B cell (primary cell): ENCODE measurements at regions not wholly inside any gene's neighbourhood (a gene's known extent, or its start where the extent isn't known, plus 50 kb on each side); places are given as distances from the start of the nearest gene placed in this dataset.

Experiments used
- ATAC-seq: fragments of 200-7000 bp; cut with Tn5 transposase; one replicate; pipeline ENCODE4 v1.10.0; 2021; ENCODE audit warnings: low read depth, mild to moderate bottlenecking, moderate number of reproducible peaks, moderate library complexity
- CTCF ChIA-PET: fragments of 350-600 bp; sonication (Branson Sonifier 250); formaldehyde crosslinking; loops from one replicate; lab custom pipeline; 2021; ENCODE audit warnings: antibody characterized with exemption, inconsistent platforms; lab: Charles Lee
- POLR2A ChIA-PET: fragments of 350-600 bp; sonication (Branson Sonifier 250); formaldehyde crosslinking; loops from one replicate; lab custom pipeline; 2021; ENCODE audit warnings: antibody characterized with exemption; lab: Charles Lee
- DNase-seq: peaks from one replicate; pipeline ENCODE4 v3.0.0; 2013
- H2AFZ ChIP-seq: 2 replicates; pipeline ENCODE4 v1.6.1; 2012; ENCODE audit warnings: mild to moderate bottlenecking, low read depth, low read length; ENCODE audit not compliant: insufficient read depth, poor library complexity, severe bottlenecking
- H3K27ac ChIP-seq, 2 donors: 1 replicate in 1 of 2; 2 replicates in 1 of 2; pipeline ENCODE4 v1.5.1; 2012 to 2013; ENCODE audit warnings: low read length in 2 of 2, mild to moderate bottlenecking in 2 of 2, moderate library complexity in 1 of 2
- H3K27me3 ChIP-seq, 4 experiments: fragments of 200-600 bp in 1 of 4; sonication (generic) in 1 of 4; replicated peaks in 1 of 4; 1 replicate in 2 of 4; 2 replicates in 2 of 4; pipeline versions ENCODE4 v1.6.1 to v1.7.0; 2013 to 2016; ENCODE audit warnings: low read length in 3 of 4, mild to moderate bottlenecking in 2 of 4, mixed read lengths in 1 of 4, moderate library complexity in 1 of 4; ENCODE audit not compliant: insufficient read depth in 4 of 4, control insufficient read depth in 3 of 4; ENCODE audit errors: control extremely low read depth in 1 of 4
- H3K36me3 ChIP-seq, 2 experiments: replicated peaks in 1 of 2; 1 replicate in 1 of 2; 2 replicates in 1 of 2; pipeline versions ENCODE4 v1.6.1 to v1.7.1; 2013; ENCODE audit warnings: low read length in 1 of 2; ENCODE audit not compliant: insufficient read depth in 2 of 2, control insufficient read depth in 1 of 2; ENCODE audit errors: control extremely low read depth in 1 of 2, extremely low read depth in 1 of 2
- H3K4me1 ChIP-seq, 2 donors: fragments of 200-600 bp in 1 of 2; sonication (generic) in 1 of 2; 1 replicate in 1 of 2; 2 replicates in 1 of 2; pipeline versions ENCODE4 v1.5.1 to v1.6.1; 2013 to 2017; ENCODE audit warnings: low read length in 2 of 2; ENCODE audit not compliant: control insufficient read depth in 2 of 2, insufficient read depth in 2 of 2
- H3K4me2 ChIP-seq: replicated peaks from 2 replicates; pipeline ENCODE3; 2012; ENCODE audit warnings: mild to moderate bottlenecking, low read depth, low read length; ENCODE audit not compliant: poor library complexity, severe bottlenecking
- H3K4me3 ChIP-seq, 5 experiments: fragments of 200-600 bp in 1 of 5; sonication (generic) in 1 of 5; 1 replicate in 3 of 5; 2 replicates in 2 of 5; pipeline versions ENCODE4 v1.5.1 to v1.7.0; 2011 to 2016; ENCODE audit warnings: low read length in 4 of 5, mild to moderate bottlenecking in 4 of 5, low read depth in 2 of 5, control low read depth in 1 of 5, moderate library complexity in 1 of 5; ENCODE audit not compliant: insufficient read depth in 1 of 5; ENCODE audit errors: control extremely low read depth in 1 of 5, extremely low read depth in 1 of 5
- H3K79me2 ChIP-seq: fragments of 200-600 bp; sonication (generic); one replicate; pipeline ENCODE4 v1.6.0; 2016; ENCODE audit warnings: low read length; ENCODE audit not compliant: control insufficient read depth, insufficient read depth
- H3K9ac ChIP-seq: fragments of 200-600 bp; sonication (generic); 2 replicates; pipeline ENCODE4 v1.6.1; 2017; ENCODE audit warnings: mild to moderate bottlenecking, low read length, moderate library complexity
- H3K9me3 ChIP-seq, 3 donors: one replicate each; pipeline versions ENCODE4 v1.6.1 to v1.7.1; 2013; ENCODE audit warnings: low read length in 2 of 3; ENCODE audit not compliant: control insufficient read depth in 2 of 3, insufficient read depth in 1 of 3; ENCODE audit errors: control extremely low read depth in 1 of 3
- H4K20me1 ChIP-seq: 2 replicates; pipeline ENCODE4 v1.6.0; 2012; ENCODE audit warnings: mild to moderate bottlenecking, low read length; ENCODE audit not compliant: insufficient read depth, control insufficient read depth, poor library complexity, severe bottlenecking
- H3K27ac Mint-ChIP-seq: one replicate; pipeline ENCODE4 v1.8.0; 2021; ENCODE audit warnings: mixed read lengths
- H3K27me3 Mint-ChIP-seq: one replicate; pipeline ENCODE4 v1.8.0; 2021; ENCODE audit warnings: mixed read lengths
- H3K4me1 Mint-ChIP-seq: one replicate; pipeline ENCODE4 v1.8.0; 2021; ENCODE audit warnings: mixed read lengths
- H3K4me3 Mint-ChIP-seq: one replicate; pipeline ENCODE4 v1.8.0; 2021; ENCODE audit warnings: mixed read lengths
- H3K9me3 Mint-ChIP-seq: one replicate; pipeline ENCODE4 v1.8.0; 2022; ENCODE audit warnings: mixed read lengths; ENCODE audit not compliant: insufficient read depth
- EZH2 ChIP-seq: IDR thresholded peaks from 2 replicates; pipeline ENCODE4 v1.6.1; 2012; ENCODE audit warnings: borderline replicate concordance, low read depth, mild to moderate bottlenecking, moderate library complexity, low read length; ENCODE audit not compliant: insufficient read depth, poor library complexity, severe bottlenecking
- WGBS: methylation state at CpG from one replicate; pipeline ENCODE4 v1.1.5; 2013; ENCODE audit warnings: missing lambda C conversion rate; ENCODE audit not compliant: insufficient coverage; 5-methylcytosine and 5-hydroxymethylcytosine counted together
- intact Hi-C: fragments of 100-400 bp; cut with micrococcal nuclease; formaldehyde crosslinking; loops from one replicate; pipeline ENCODE4 v1.10.0; 2022
- TF ChIP-seq, protein P1 (sequence below): fragments of 200-600 bp; IDR thresholded peaks from one replicate; pipeline ENCODE4 v1.8.0; 2022; ENCODE audit warnings: antibody characterized with exemption, mild to moderate bottlenecking

DNA sequence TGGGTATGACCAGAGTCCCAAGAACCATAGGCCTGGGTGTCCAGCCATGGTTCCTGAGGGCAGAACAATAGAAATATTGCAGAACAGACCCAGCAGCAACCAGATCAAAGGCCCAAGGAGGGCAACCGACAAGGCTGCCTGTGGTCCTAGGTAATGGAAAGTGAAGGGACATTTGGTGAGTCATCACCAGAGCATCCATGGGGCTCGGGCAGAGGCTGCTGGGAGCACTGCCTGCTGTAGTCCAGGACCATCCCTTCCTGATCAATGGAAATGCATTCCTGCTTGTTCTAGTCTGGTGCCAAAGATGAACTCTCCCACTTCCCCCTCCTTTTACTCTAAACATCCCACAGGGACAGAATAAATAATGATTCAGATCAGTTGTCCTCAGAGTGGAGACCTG, 172.8 kb upstream of the CACNA1E start:
- Histone ChIP-seq H3K4me3 (no peak overlapping the region), H3K79me2 (no peaks in the 10 kb centered on the region), H3K4me2 (no peak overlapping the region), H4K20me1 (no peaks in the 10 kb centered on the region), H3K9me3 (peaks cover 0 to 4% (median 0%) of the 10 kb centered on the region in 3 donors), H3K36me3 (no peaks in the 10 kb centered on the region), H3K9ac (no peak overlapping the region), H2AFZ (no peak overlapping the region), H3K27me3 (peaks cover 0 to 20% (median 5%) of the 10 kb centered on the region in 4 experiments), H3K27ac (no peak overlapping the region), H3K4me1 (no peaks in the 10 kb centered on the region)
- WGBS = 46% methylated on average over 2 of the region's 2 CpGs
- H3K4me3 Mint-ChIP-seq = no peak overlapping the region
- TF ChIP-seq EZH2 = no peak
- intact Hi-C loops = no loop called here
- ChIA-PET POLR2A (no interaction called here), CTCF (no interaction called here)
- no peaks in the 10 kb centered on the region for H3K4me1 Mint-ChIP-seq
- no peak overlapping the region for H3K27ac Mint-ChIP-seq
- no peak for ATAC-seq
- no peaks in the 10 kb centered on the region for H3K9me3 Mint-ChIP-seq
- H3K27me3 Mint-ChIP-seq = peaks cover 49% of the 10 kb centered on the region
- no peak for DNase-seq

GRCh38 chr1:181312946-181313345, 170.4 kb upstream of the CACNA1E start:
- no peaks in the 10 kb centered on the region for H3K79me2 ChIP-seq
- Mint-ChIP-seq H3K4me1 (no peaks in the 10 kb centered on the region), H3K9me3 (no peaks in the 10 kb centered on the region), H3K4me3 (no peak overlapping the region), H3K27me3 (peaks cover 52% of the 10 kb centered on the region), H3K27ac (no peak overlapping the region)
- no peak overlapping the region for H3K4me3 ChIP-seq
- H3K4me2 ChIP-seq = no peak overlapping the region
- H3K36me3 ChIP-seq = no peaks in the 10 kb centered on the region
- TF ChIP-seq EZH2 = no peak
- TF ChIP-seq, protein P1, sequence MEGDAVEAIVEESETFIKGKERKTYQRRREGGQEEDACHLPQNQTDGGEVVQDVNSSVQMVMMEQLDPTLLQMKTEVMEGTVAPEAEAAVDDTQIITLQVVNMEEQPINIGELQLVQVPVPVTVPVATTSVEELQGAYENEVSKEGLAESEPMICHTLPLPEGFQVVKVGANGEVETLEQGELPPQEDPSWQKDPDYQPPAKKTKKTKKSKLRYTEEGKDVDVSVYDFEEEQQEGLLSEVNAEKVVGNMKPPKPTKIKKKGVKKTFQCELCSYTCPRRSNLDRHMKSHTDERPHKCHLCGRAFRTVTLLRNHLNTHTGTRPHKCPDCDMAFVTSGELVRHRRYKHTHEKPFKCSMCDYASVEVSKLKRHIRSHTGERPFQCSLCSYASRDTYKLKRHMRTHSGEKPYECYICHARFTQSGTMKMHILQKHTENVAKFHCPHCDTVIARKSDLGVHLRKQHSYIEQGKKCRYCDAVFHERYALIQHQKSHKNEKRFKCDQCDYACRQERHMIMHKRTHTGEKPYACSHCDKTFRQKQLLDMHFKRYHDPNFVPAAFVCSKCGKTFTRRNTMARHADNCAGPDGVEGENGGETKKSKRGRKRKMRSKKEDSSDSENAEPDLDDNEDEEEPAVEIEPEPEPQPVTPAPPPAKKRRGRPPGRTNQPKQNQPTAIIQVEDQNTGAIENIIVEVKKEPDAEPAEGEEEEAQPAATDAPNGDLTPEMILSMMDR = no peak
- no peak overlapping the region for H3K9ac ChIP-seq
- H3K9me3 ChIP-seq = peaks cover 0 to 2% (median 0%) of the 10 kb centered on the region in 3 donors
- 35% methylated on average over 3 of the region's 4 CpGs for WGBS
- H3K27ac ChIP-seq = no peak overlapping the region
- H3K4me1 ChIP-seq = no peaks in the 10 kb centered on the region
- no peaks in the 10 kb centered on the region for H4K20me1 ChIP-seq
- POLR2A ChIA-PET = no interaction called here
- peaks cover 0 to 28% (median 5%) of the 10 kb centered on the region in 4 experiments for H3K27me3 ChIP-seq
- intact Hi-C loops = no loop called here
- CTCF ChIA-PET = no interaction called here
- no peak for ATAC-seq
- no peak for DNase-seq
- no peak overlapping the region for H2AFZ ChIP-seq
